PC-9 (cell line): ENCODE measurements at regions not wholly inside any gene's neighbourhood (a gene's known extent, or its start where the extent isn't known, plus 50 kb on each side); places are given as distances from the start of the nearest gene placed in this dataset.

Experiments
- EZH2 ChIP-seq: fragments of 200-600 bp; sonication (generic); IDR thresholded peaks from 2 replicates; pipeline ENCODE4 v1.8.0; 2017; ENCODE audit warnings: antibody characterized with exemption, low read depth
- TF ChIP-seq, protein P1 (sequence below): fragments of 200-600 bp; sonication (generic); conservative IDR thresholded peaks from 2 replicates; pipeline ENCODE4 v1.6.1; 2017; ENCODE audit warnings: mixed run types, antibody characterized with exemption, mild to moderate bottlenecking, moderate library complexity

DNA sequence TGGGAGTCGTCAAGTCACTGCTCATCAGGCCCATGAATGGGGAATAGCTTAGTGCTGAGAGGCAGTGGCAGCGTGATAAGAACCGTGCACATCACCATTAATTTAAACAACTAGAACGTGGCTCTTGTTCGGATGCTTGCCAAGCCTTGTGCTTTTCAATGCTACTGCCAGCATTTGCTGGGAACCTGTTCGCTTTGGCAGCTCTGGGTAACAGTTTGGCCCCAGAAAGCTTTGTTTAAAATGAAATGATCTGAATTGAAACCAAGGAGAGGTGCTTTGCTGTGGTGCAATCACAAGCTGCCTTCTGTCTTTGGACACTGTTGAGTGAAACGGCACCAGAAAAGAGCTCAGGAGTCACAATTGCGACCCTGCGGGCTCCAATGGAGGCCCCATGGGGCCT, 53.5 kb upstream of the OLFM4 start:
- TF ChIP-seq, protein P1, sequence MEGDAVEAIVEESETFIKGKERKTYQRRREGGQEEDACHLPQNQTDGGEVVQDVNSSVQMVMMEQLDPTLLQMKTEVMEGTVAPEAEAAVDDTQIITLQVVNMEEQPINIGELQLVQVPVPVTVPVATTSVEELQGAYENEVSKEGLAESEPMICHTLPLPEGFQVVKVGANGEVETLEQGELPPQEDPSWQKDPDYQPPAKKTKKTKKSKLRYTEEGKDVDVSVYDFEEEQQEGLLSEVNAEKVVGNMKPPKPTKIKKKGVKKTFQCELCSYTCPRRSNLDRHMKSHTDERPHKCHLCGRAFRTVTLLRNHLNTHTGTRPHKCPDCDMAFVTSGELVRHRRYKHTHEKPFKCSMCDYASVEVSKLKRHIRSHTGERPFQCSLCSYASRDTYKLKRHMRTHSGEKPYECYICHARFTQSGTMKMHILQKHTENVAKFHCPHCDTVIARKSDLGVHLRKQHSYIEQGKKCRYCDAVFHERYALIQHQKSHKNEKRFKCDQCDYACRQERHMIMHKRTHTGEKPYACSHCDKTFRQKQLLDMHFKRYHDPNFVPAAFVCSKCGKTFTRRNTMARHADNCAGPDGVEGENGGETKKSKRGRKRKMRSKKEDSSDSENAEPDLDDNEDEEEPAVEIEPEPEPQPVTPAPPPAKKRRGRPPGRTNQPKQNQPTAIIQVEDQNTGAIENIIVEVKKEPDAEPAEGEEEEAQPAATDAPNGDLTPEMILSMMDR = no peak
- TF ChIP-seq EZH2 = no peak
